ENCODE measurements at regions not wholly inside any gene's neighbourhood (a gene's known extent, or its start where the extent isn't known, plus 50 kb on each side); places are given as distances from the start of the nearest gene placed in this dataset.

DNA sequence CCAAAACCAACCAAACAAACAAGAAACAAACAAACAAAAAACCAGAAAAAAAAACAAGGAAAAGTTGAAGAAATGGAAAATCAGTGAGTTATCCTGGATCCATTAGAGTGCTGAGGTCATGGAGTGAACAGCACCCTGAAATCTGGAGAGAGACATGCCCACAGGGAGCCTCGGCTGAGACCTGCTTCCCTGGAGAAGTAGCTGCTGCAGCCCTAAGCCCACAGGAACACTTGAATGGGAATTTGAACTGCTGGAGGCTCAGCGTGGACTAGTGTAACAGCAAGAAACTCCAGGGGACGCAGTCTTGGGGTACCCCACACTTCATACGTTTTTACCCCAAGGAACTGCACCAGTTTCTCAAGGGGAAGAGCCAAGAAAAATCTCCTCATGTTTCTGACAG, 144.1 kb upstream of the UBE3A start:
- in situ Hi-C loops (cut with MboI; ENCODE audit: low sequenced_read_pairs) (no loop called here), intact Hi-C loops (cut with micrococcal nuclease) (loop anchor here (10.0 kb wide), 1 partner anchor 58 kb away; no protein-coding TSS in a partner anchor), dilution Hi-C loops (cut with HindIII; ENCODE audit: low sequenced_read_pairs, unreplicated experiment) (no loop called here)
- Histone ChIP-seq H3K14ac (replicated peaks; ENCODE audit: low read depth, low read length) (no peak overlapping the region), H3K4me1 (ENCODE audit: control insufficient read depth, insufficient read depth, low read length) (no peaks in the 10 kb centered on the region), H2AK5ac (ENCODE audit: low read depth, low read length) (no peak overlapping the region), H2BK120ac (ENCODE audit: low read depth, low read length) (no peak overlapping the region), H4K91ac (ENCODE audit: insufficient read depth, low read depth, low read length) (no peak overlapping the region), H2BK5ac (ENCODE audit: low read depth, low read length, poor library complexity, severe bottlenecking) (no peak overlapping the region), H3K79me1 (ENCODE audit: low read depth in 1 of 2, low read length in 2 of 2) (no peaks in the 10 kb centered on the region), H3K4me2 (ENCODE audit: low read depth, low read length) (no peak overlapping the region), H3K9ac (ENCODE audit: low read depth, low read length) (no peak overlapping the region), H2AK9ac (replicated peaks; ENCODE audit: low read depth, low read length, poor library complexity) (no peak overlapping the region), H2BK20ac (ENCODE audit: low read depth, low read length) (no peak overlapping the region), H2AFZ (replicated peaks; ENCODE audit: low read length, poor library complexity) (no peak overlapping the region), H3K27me3 (ENCODE audit: control insufficient read depth, insufficient read depth, low read length) (no peaks in the 10 kb centered on the region), H3K9me1 (ENCODE audit: insufficient read depth, low read length) (no peaks in the 10 kb centered on the region), H4K5ac (ENCODE audit: low read depth, low read length) (no peak overlapping the region), H3K4me3 (ENCODE audit: insufficient read depth, low read depth, low read length) (no peak overlapping the region), H3K9me3 (ENCODE audit: control insufficient read depth, insufficient read depth, low read length) (no peaks in the 10 kb centered on the region), H3K23ac (ENCODE audit: low read depth, low read length) (no peak overlapping the region), H2BK15ac (ENCODE audit: low read depth, low read length) (no peak overlapping the region), H3K27ac (ENCODE audit: insufficient read depth, low read length) (no peak overlapping the region), H3K4ac (ENCODE audit: low read depth, low read length) (no peak overlapping the region), H3K18ac (ENCODE audit: low read depth, low read length) (no peak overlapping the region), H3K56ac (ENCODE audit: extremely low read depth, insufficient read depth, low read length) (no peak overlapping the region), H4K8ac (ENCODE audit: low read depth in 2 of 2, low read length in 2 of 2) (no peak overlapping the region), H4K20me1 (ENCODE audit: insufficient read depth, low read length) (no peaks in the 10 kb centered on the region), H3K36me3 (ENCODE audit: control insufficient read depth, insufficient read depth, low read length) (no peaks in the 10 kb centered on the region)
- BruUV-seq (replicated peaks), result no TSS peak
- POLR2A ChIA-PET (ENCODE audit: unreplicated experiment), result no interaction called here
- ATAC-seq (ENCODE audit: low read depth) (no peak), DNase-seq (no peak)
- TF ChIP-seq MXI1 (IDR thresholded peaks at IDR 0.05; ENCODE audit: borderline replicate concordance, low read depth, low read length) (no peak), RFX5 (IDR thresholded peaks at IDR 0.05; ENCODE audit: low read depth, low read length) (no peak), RAD21 (IDR thresholded peaks at IDR 0.05; ENCODE audit: low read length) (no peak), NFE2L2 (IDR thresholded peaks at IDR 0.05; ENCODE audit: low read depth, low read length) (no peak), POLR2A (IDR thresholded peaks at IDR 0.05; ENCODE audit: low read depth, low read length) (no peak), CHD1 (IDR thresholded peaks at IDR 0.05; ENCODE audit: low read depth, low read length) (no peak), BHLHE40 (IDR thresholded peaks at IDR 0.05; ENCODE audit: low read depth, low read length) (no peak), SMC3 (IDR thresholded peaks at IDR 0.05; ENCODE audit: low read depth, low read length) (no peak), MAZ (IDR thresholded peaks at IDR 0.05; ENCODE audit: borderline replicate concordance, low read depth, low read length) (no peak), FOS (IDR thresholded peaks at IDR 0.05; ENCODE audit: low read depth, low read length) (no peak), MAFK (IDR thresholded peaks at IDR 0.05; ENCODE audit: low read depth, low read length) (no peak), CEBPB (IDR thresholded peaks at IDR 0.05; ENCODE audit: low read depth, low read length) (no peak), RCOR1 (IDR thresholded peaks at IDR 0.05; ENCODE audit: insufficient replicate concordance, low read length) (no peak)
- TF ChIP-seq, protein P1, sequence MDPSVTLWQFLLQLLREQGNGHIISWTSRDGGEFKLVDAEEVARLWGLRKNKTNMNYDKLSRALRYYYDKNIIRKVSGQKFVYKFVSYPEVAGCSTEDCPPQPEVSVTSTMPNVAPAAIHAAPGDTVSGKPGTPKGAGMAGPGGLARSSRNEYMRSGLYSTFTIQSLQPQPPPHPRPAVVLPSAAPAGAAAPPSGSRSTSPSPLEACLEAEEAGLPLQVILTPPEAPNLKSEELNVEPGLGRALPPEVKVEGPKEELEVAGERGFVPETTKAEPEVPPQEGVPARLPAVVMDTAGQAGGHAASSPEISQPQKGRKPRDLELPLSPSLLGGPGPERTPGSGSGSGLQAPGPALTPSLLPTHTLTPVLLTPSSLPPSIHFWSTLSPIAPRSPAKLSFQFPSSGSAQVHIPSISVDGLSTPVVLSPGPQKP (IDR thresholded peaks at IDR 0.05; ENCODE audit: borderline replicate concordance, low read depth, low read length), result no peak
- TF ChIP-seq, protein P2, sequence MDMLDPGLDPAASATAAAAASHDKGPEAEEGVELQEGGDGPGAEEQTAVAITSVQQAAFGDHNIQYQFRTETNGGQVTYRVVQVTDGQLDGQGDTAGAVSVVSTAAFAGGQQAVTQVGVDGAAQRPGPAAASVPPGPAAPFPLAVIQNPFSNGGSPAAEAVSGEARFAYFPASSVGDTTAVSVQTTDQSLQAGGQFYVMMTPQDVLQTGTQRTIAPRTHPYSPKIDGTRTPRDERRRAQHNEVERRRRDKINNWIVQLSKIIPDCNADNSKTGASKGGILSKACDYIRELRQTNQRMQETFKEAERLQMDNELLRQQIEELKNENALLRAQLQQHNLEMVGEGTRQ (IDR thresholded peaks at IDR 0.05; ENCODE audit: low read depth, low read length), result no peak
- TF ChIP-seq, protein P3, sequence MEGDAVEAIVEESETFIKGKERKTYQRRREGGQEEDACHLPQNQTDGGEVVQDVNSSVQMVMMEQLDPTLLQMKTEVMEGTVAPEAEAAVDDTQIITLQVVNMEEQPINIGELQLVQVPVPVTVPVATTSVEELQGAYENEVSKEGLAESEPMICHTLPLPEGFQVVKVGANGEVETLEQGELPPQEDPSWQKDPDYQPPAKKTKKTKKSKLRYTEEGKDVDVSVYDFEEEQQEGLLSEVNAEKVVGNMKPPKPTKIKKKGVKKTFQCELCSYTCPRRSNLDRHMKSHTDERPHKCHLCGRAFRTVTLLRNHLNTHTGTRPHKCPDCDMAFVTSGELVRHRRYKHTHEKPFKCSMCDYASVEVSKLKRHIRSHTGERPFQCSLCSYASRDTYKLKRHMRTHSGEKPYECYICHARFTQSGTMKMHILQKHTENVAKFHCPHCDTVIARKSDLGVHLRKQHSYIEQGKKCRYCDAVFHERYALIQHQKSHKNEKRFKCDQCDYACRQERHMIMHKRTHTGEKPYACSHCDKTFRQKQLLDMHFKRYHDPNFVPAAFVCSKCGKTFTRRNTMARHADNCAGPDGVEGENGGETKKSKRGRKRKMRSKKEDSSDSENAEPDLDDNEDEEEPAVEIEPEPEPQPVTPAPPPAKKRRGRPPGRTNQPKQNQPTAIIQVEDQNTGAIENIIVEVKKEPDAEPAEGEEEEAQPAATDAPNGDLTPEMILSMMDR (conservative IDR thresholded peaks at IDR 0.05; ENCODE audit: low read depth, low read length), result no peak
- no CpG with 5 or more reads among the region's 4 CpGs for WGBS, 2 experiments (ENCODE audit: extremely low coverage in 2 of 2, insufficient read length in 1 of 2)
- CTCF ChIA-PET, result interaction anchor here (0.6 kb wide), 1 partner anchor 1821 kb away, joined by 3 read pairs; no protein-coding TSS in a partner anchor

Data from IMR-90 (cell line).